DMS53 treated with DMSO at 0.1 percent for 48 hours (cell line): ENCODE measurements at regions not wholly inside any gene's neighbourhood (a gene's known extent, or its start where the extent isn't known, plus 50 kb on each side); places are given as distances from the start of the nearest gene placed in this dataset.

Experiments
- DNase-seq: peaks from one replicate; lab custom pipeline; 2025; ENCODE audit not compliant: unreplicated experiment; lab: John Stamatoyannopoulos, UW

GRCh38 chr6:51513891-51514747, 573.3 kb downstream of the PKHD1 start:
- DNase-seq, result peak; percentile 58

- peak; percentile 13 for DNase-seq
Measured at GRCh38 chr6:51514748-51515402, 572.5 kb downstream of the PKHD1 start.

- DNase-seq, result no peak
Measured at GRCh38 chr6:51526049-51526448, 561.4 kb downstream of the PKHD1 start.

- DNase-seq, result no peak
Measured at GRCh38 chr6:51526922-51527321, 560.5 kb downstream of the PKHD1 start.

GRCh38 chr6:51528556-51528955, 558.9 kb downstream of the PKHD1 start:
- DNase-seq, result peak; percentile 74

GRCh38 chr6:51529240-51529639, 558.2 kb downstream of the PKHD1 start:
- peak; percentile 47 for DNase-seq

GRCh38 chr6:51531623-51532022, 555.8 kb downstream of the PKHD1 start:
- no peak for DNase-seq

GRCh38 chr6:51533962-51534361, 553.5 kb downstream of the PKHD1 start:
- DNase-seq, result no peak

- no peak for DNase-seq
Measured at GRCh38 chr6:51535327-51535726, 552.1 kb downstream of the PKHD1 start.

GRCh38 chr6:51536728-51537127, 550.7 kb downstream of the PKHD1 start:
- no peak for DNase-seq

GRCh38 chr6:51541847-51542246, 545.6 kb downstream of the PKHD1 start:
- peak; percentile 46 for DNase-seq

- DNase-seq, result no peak
Measured at GRCh38 chr6:51542475-51542874, 544.9 kb downstream of the PKHD1 start.

- no peak for DNase-seq
Measured at GRCh38 chr6:51550243-51550642, 537.2 kb downstream of the PKHD1 start.

GRCh38 chr6:51552435-51552834, 535.0 kb downstream of the PKHD1 start:
- DNase-seq, result no peak

- no peak for DNase-seq
Measured at GRCh38 chr6:51553246-51554015, 534.0 kb downstream of the PKHD1 start.

GRCh38 chr6:51554029-51554428, 533.4 kb downstream of the PKHD1 start:
- no peak for DNase-seq

GRCh38 chr6:51559059-51559458, 528.4 kb downstream of the PKHD1 start:
- peak; percentile 79 for DNase-seq

- DNase-seq, result no peak
Measured at GRCh38 chr6:51562198-51562597, 525.2 kb downstream of the PKHD1 start.
